Caco-2 (cell line): ENCODE measurements at regions not wholly inside any gene's neighbourhood (a gene's known extent, or its start where the extent isn't known, plus 50 kb on each side); places are given as distances from the start of the nearest gene placed in this dataset.

ENCODE experiments used
- BruUV-seq: library from RNA; stranded (reverse); fragments of 400-500 nt; replicated peaks from 2 replicates; lab custom pipeline; 2021; lab: Mats Ljungman, UMichigan
- CTCF ChIA-PET: fragments of 300-600 bp; sonication (Branson Sonifier 250); formaldehyde crosslinking; loops from one replicate; lab custom pipeline; 2022; ENCODE audit warnings: antibody characterized with exemption; lab: Charles Lee
- POLR2A ChIA-PET: fragments of 300-600 bp; sonication (Branson Sonifier 250); formaldehyde crosslinking; loops from one replicate; lab custom pipeline; 2022; ENCODE audit warnings: antibody characterized with exemption; lab: Charles Lee
- DNase-seq, 2 experiments: peaks; one replicate each; pipeline versions ENCODE4 v3.0.0 to v3.0.0-alpha.2; 2020 to 2022
- H3K27me3 ChIP-seq: replicated peaks from 2 replicates; pipeline ENCODE4 v1.6.0; 2011; ENCODE audit warnings: low read length; ENCODE audit not compliant: control insufficient read depth, insufficient read depth
- H3K36me3 ChIP-seq: 2 replicates; pipeline ENCODE4 v1.5.1; 2011; ENCODE audit warnings: low read length; ENCODE audit not compliant: control insufficient read depth, insufficient read depth
- H3K4me1 ChIP-seq: fragments of 250-450 bp; sonication (Bioruptor Pico); 2 replicates; pipeline ENCODE4 v1.5.1; 2020; ENCODE audit warnings: mild to moderate bottlenecking
- H3K4me3 ChIP-seq: 2 replicates; pipeline ENCODE4 v1.5.1; 2011; ENCODE audit warnings: low read depth, mild to moderate bottlenecking, control low read depth, low read length
- H3K9me3 ChIP-seq: fragments of 250-450 bp; sonication (Bioruptor Pico); 2 replicates; pipeline ENCODE4 v1.5.1; 2020; ENCODE audit warnings: mild to moderate bottlenecking, moderate library complexity
- H3K27ac Mint-ChIP-seq: one replicate; pipeline ENCODE4 v1.8.0; 2022; ENCODE audit warnings: mixed read lengths; ENCODE audit not compliant: unreplicated experiment
- H3K27me3 Mint-ChIP-seq: one replicate; pipeline ENCODE4 v1.8.0; 2022; ENCODE audit warnings: mixed read lengths; ENCODE audit not compliant: insufficient read depth, unreplicated experiment
- H3K36me3 Mint-ChIP-seq: one replicate; pipeline ENCODE4 v1.8.0; 2022; ENCODE audit warnings: mild to moderate bottlenecking, mixed read lengths; ENCODE audit not compliant: insufficient read depth, unreplicated experiment
- H3K4me1 Mint-ChIP-seq: one replicate; pipeline ENCODE4 v1.8.0; 2022; ENCODE audit warnings: low read depth, mixed read lengths; ENCODE audit not compliant: unreplicated experiment
- H3K4me3 Mint-ChIP-seq: one replicate; pipeline ENCODE4 v1.8.0; 2022; ENCODE audit warnings: mild to moderate bottlenecking, moderate library complexity, mixed read lengths; ENCODE audit not compliant: unreplicated experiment
- H3K9me3 Mint-ChIP-seq: one replicate; pipeline ENCODE4 v1.8.0; 2022; ENCODE audit warnings: mixed read lengths; ENCODE audit not compliant: unreplicated experiment
- CTCF ChIP-seq, 2 experiments: fragments of 200-600 bp in 1 of 2; IDR thresholded peaks; 1 replicate in 1 of 2; 2 replicates in 1 of 2; pipeline versions ENCODE4 v1.5.1 to v1.8.0; 2011 to 2022; ENCODE audit warnings: antibody characterized with exemption in 1 of 2, control low read depth in 1 of 2, inconsistent platforms in 1 of 2, low read depth in 1 of 2, low read length in 1 of 2, mild to moderate bottlenecking in 1 of 2, moderate library complexity in 1 of 2; ENCODE audit not compliant: insufficient read depth in 1 of 2, severe bottlenecking in 1 of 2, unreplicated experiment in 1 of 2
- intact Hi-C: fragments of 100-400 bp; cut with micrococcal nuclease; formaldehyde crosslinking; loops from one replicate; pipeline ENCODE4 v1.10.0; 2022; ENCODE audit not compliant: unreplicated experiment

GRCh38 chr7:46544396-46545008 is 623.4 kb upstream of the IGFBP3 start:
- H3K27me3 ChIP-seq, result no peaks in the 10 kb centered on the region
- BruUV-seq, result no TSS peak
- no peaks in the 10 kb centered on the region for H3K36me3 ChIP-seq
- DNase-seq, result no peak
- Mint-ChIP-seq H3K27ac (no peak overlapping the region), H3K4me1 (peaks cover 11% of the 10 kb centered on the region), H3K27me3 (no peaks in the 10 kb centered on the region), H3K36me3 (no peaks in the 10 kb centered on the region), H3K9me3 (peaks cover 16% of the 10 kb centered on the region), H3K4me3 (no peak overlapping the region)
- peaks cover 36% of the 10 kb centered on the region for H3K4me1 ChIP-seq
- ChIA-PET POLR2A (no interaction called here), CTCF (no interaction called here)
- H3K4me3 ChIP-seq, result no peak overlapping the region
- no peak for TF ChIP-seq CTCF (IDR thresholded peaks at IDR 0.05; ENCODE audit: insufficient read depth in 1 of 2, low read depth in 1 of 2, low read length in 1 of 2, severe bottlenecking in 1 of 2, unreplicated experiment in 1 of 2)
- intact Hi-C loops, result no loop called here
- peaks cover 14% of the 10 kb centered on the region for H3K9me3 ChIP-seq

GRCh38 chr7:46542076-46542475 is 621.0 kb upstream of the IGFBP3 start:
- DNase-seq, result no peak
- H3K9me3 ChIP-seq, result peaks cover 12% of the 10 kb centered on the region
- Mint-ChIP-seq H3K9me3 (peaks cover 10% of the 10 kb centered on the region), H3K4me3 (no peak overlapping the region), H3K27me3 (no peaks in the 10 kb centered on the region), H3K27ac (no peak overlapping the region), H3K36me3 (no peaks in the 10 kb centered on the region), H3K4me1 (peaks cover 11% of the 10 kb centered on the region)
- TF ChIP-seq CTCF (IDR thresholded peaks at IDR 0.05; ENCODE audit: insufficient read depth in 1 of 2, low read depth in 1 of 2, low read length in 1 of 2, severe bottlenecking in 1 of 2, unreplicated experiment in 1 of 2), result no peak
- intact Hi-C loops, result no loop called here
- H3K4me1 ChIP-seq, result peaks cover 36% of the 10 kb centered on the region
- H3K36me3 ChIP-seq, result no peaks in the 10 kb centered on the region
- ChIA-PET POLR2A (no interaction called here), CTCF (no interaction called here)
- no peaks in the 10 kb centered on the region for H3K27me3 ChIP-seq
- BruUV-seq, result no TSS peak
- no peak overlapping the region for H3K4me3 ChIP-seq

- Mint-ChIP-seq H3K36me3 (no peaks in the 10 kb centered on the region), H3K4me3 (no peak overlapping the region), H3K4me1 (peaks cover 7% of the 10 kb centered on the region), H3K9me3 (no peaks in the 10 kb centered on the region), H3K27me3 (no peaks in the 10 kb centered on the region), H3K27ac (no peak overlapping the region)
- no peak for TF ChIP-seq CTCF (IDR thresholded peaks at IDR 0.05; ENCODE audit: insufficient read depth in 1 of 2, low read depth in 1 of 2, low read length in 1 of 2, severe bottlenecking in 1 of 2, unreplicated experiment in 1 of 2)
- intact Hi-C loops, result no loop called here
- CTCF ChIA-PET, result no interaction called here
- BruUV-seq, result no TSS peak
- Histone ChIP-seq H3K9me3 (no peaks in the 10 kb centered on the region), H3K27me3 (no peaks in the 10 kb centered on the region), H3K36me3 (no peaks in the 10 kb centered on the region), H3K4me1 (peaks cover 19% of the 10 kb centered on the region), H3K4me3 (no peak overlapping the region)
- no peak for DNase-seq
- POLR2A ChIA-PET, result no interaction called here
Observed at GRCh38 chr7:46539892-46540483, 618.9 kb upstream of the IGFBP3 start.
